Esophagus squamous epithelium (tissue), 5 donors: ENCODE measurements at regions not wholly inside any gene's neighbourhood (a gene's known extent, or its start where the extent isn't known, plus 50 kb on each side); places are given as distances from the start of the nearest gene placed in this dataset.

Experiments used
- DNase-seq: peaks from one replicate; lab custom pipeline; 2025; lab: John Stamatoyannopoulos, UW
- H3K27ac ChIP-seq, 4 donors: fragments of 200-600 bp; sonication (generic); one replicate each; pipeline ENCODE4 v1.5.1; 2016 to 2019; ENCODE audit warnings: mild to moderate bottlenecking in 1 of 4
- H3K27me3 ChIP-seq, 4 donors: fragments of 200-600 bp; sonication (generic); 1 replicate in 3 of 4; 2 replicates in 1 of 4; pipeline versions ENCODE4 v1.5.1 to v1.6.0; 2017 to 2021; ENCODE audit warnings: antibody characterized with exemption in 1 of 4
- H3K36me3 ChIP-seq, 3 donors: fragments of 200-600 bp; sonication (generic); one replicate each; pipeline ENCODE4 v1.5.1; 2016 to 2019
- H3K4me1 ChIP-seq, 3 donors: fragments of 200-600 bp; sonication (generic); one replicate each; pipeline ENCODE4 v1.5.1; 2017 to 2019
- H3K4me3 ChIP-seq, 4 donors: fragments of 200-600 bp; sonication (generic); 1 replicate in 3 of 4; 2 replicates in 1 of 4; pipeline ENCODE4 v1.5.1; 2016 to 2019; ENCODE audit warnings: mild to moderate bottlenecking in 2 of 4, moderate library complexity in 1 of 4
- H3K9me3 ChIP-seq, 3 donors: fragments of 200-600 bp; sonication (generic); one replicate each; pipeline ENCODE4 v1.5.1; 2016 to 2019
- CTCF ChIP-seq, 6 experiments: fragments of 450-650 bp in 4 of 6; fragments of 200-600 bp in 2 of 6; sonication (generic) in 2 of 6; IDR thresholded peaks; one replicate each; pipeline ENCODE4 v1.5.1; 2016 to 2019; ENCODE audit warnings: antibody characterized with exemption in 6 of 6, mild to moderate bottlenecking in 4 of 6, moderate library complexity in 4 of 6
- POLR2A ChIP-seq, 4 donors: fragments of 450-650 bp; IDR thresholded peaks; one replicate each; pipeline ENCODE4 v1.6.1; 2017; ENCODE audit warnings: antibody characterized with exemption in 4 of 4, mild to moderate bottlenecking in 4 of 4, moderate library complexity in 3 of 4
- WGBS, 2 donors: methylation state at CpG; one replicate each; pipeline ENCODE4 v1.1.5; 2018; 5-methylcytosine and 5-hydroxymethylcytosine counted together
- intact Hi-C: fragments of 100-400 bp; cut with DNase I; formaldehyde crosslinking; loops from one replicate; pipeline ENCODE4 v1.15.0; 2022
- donor health status: DM: yes; HTN: yes; CAD: no.

GRCh38 chr14:43778570-43778936, 728.5 kb downstream of the FSCB start:
- TF ChIP-seq CTCF (IDR thresholded peaks at IDR 0.05), result no peak
- TF ChIP-seq POLR2A (IDR thresholded peaks at IDR 0.05), result no peak
- no peaks in the 10 kb centered on the region for H3K36me3 ChIP-seq
- H3K4me1 ChIP-seq, result no peaks in the 10 kb centered on the region
- WGBS, 2 donors, result 33 to 40% methylated on average over 1 of the region's 1 CpG
- no peak for DNase-seq
- no peaks in the 10 kb centered on the region for H3K27me3 ChIP-seq
- no peaks in the 10 kb centered on the region for H3K9me3 ChIP-seq
- no peak overlapping the region for H3K4me3 ChIP-seq
- H3K27ac ChIP-seq, result no peak overlapping the region
- intact Hi-C loops, result no loop called here

- H3K9me3 ChIP-seq, result no peaks in the 10 kb centered on the region
- no peaks in the 10 kb centered on the region for H3K36me3 ChIP-seq
- no peak overlapping the region for H3K4me3 ChIP-seq
- TF ChIP-seq CTCF (IDR thresholded peaks at IDR 0.05) (no peak), POLR2A (IDR thresholded peaks at IDR 0.05) (no peak)
- no peak overlapping the region for H3K27ac ChIP-seq
- no peaks in the 10 kb centered on the region for H3K27me3 ChIP-seq
- DNase-seq, result no peak
- intact Hi-C loops, result no loop called here
- no peaks in the 10 kb centered on the region for H3K4me1 ChIP-seq
Measured at GRCh38 chr14:43765474-43765873, 741.6 kb downstream of the FSCB start.

DNA sequence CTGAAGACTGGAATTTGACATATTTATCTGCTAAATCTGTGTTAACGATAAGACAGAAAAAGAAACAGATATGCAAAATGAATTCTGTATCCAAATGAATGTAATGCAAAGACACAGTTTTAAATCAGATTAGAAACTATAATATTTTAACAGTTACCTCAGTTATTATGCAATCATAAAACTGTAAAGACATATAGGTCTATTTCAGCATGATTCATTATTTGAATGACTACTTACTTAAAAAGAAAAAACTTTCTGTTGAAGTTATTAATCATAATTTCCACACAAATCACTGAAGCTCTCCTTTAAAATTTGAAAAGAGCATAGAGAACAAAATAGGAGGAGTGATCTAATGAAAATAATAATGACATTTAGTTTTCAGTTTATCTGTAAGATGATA, 742.6 kb downstream of the FSCB start:
- intact Hi-C loops, result no loop called here
- no peak for DNase-seq
- TF ChIP-seq POLR2A (IDR thresholded peaks at IDR 0.05) (no peak), CTCF (IDR thresholded peaks at IDR 0.05) (no peak)

DNA sequence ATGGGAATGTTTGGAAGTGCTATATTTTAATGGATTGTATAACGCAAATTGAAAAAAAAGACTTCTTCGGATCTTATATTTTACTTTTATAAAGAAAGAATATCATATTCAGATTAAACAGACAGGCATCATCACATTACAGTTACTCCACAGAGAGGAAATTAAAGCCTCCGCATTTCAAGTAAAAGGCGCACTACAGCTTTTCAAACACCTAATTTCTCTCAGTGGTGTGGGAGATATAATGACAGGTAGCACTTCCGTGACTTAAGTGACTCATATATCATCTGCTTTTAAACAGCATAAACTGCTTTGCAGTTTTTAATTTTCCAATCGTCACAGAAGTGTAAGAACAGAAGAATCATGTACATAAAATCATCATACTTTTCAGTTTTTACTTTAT, 751.4 kb downstream of the FSCB start:
- no peak for DNase-seq
- H3K4me1 ChIP-seq, result no peaks in the 10 kb centered on the region
- TF ChIP-seq CTCF (IDR thresholded peaks at IDR 0.05) (no peak), POLR2A (IDR thresholded peaks at IDR 0.05) (no peak)
- H3K9me3 ChIP-seq, result no peaks in the 10 kb centered on the region
- no peaks in the 10 kb centered on the region for H3K27me3 ChIP-seq
- no peak overlapping the region for H3K4me3 ChIP-seq
- no peak overlapping the region for H3K27ac ChIP-seq
- H3K36me3 ChIP-seq, result no peaks in the 10 kb centered on the region
- intact Hi-C loops, result no loop called here
- WGBS, 2 donors, result 68 to 71% methylated on average over 6 of the region's 6 CpGs

More for the DNA sequence above, 742.6 kb downstream of the FSCB start:
- Histone ChIP-seq H3K27me3 (no peaks in the 10 kb centered on the region), H3K9me3 (no peaks in the 10 kb centered on the region), H3K4me1 (no peaks in the 10 kb centered on the region), H3K27ac (no peak overlapping the region), H3K36me3 (no peaks in the 10 kb centered on the region), H3K4me3 (no peak overlapping the region)
- 77 to 81% methylated on average over 1 of the region's 1 CpG for WGBS, 2 donors

DNA sequence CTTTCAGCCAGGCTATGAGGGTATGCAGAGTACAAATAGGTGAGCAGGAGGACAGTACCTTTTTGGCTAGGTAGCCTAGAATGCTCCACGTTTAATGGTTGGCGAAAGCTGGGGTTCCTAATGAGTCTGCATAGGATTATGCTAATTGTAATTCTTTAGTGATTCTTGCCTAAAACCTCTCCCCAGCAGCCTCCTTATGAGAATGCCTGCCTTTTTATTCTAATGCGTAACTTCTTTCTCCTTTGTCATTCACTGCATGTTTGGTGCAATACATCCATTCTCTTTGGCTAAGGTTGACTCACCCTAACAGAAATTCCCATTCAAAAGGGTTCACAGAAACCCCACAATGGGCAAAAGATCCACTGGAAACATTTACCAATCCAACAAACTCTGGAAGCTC, 752.2 kb downstream of the FSCB start:
- Histone ChIP-seq H3K9me3 (no peaks in the 10 kb centered on the region), H3K4me1 (no peaks in the 10 kb centered on the region), H3K27me3 (no peaks in the 10 kb centered on the region), H3K27ac (no peak overlapping the region), H3K4me3 (no peak overlapping the region), H3K36me3 (no peaks in the 10 kb centered on the region)
- WGBS, 2 donors, result 83 to 86% methylated on average over 3 of the region's 3 CpGs
- intact Hi-C loops, result no loop called here
- no peak for TF ChIP-seq POLR2A (IDR thresholded peaks at IDR 0.05)
- TF ChIP-seq CTCF (IDR thresholded peaks at IDR 0.05), result no peak
- no peak for DNase-seq
